ENCODE measurements at regions not wholly inside any gene's neighbourhood (a gene's known extent, or its start where the extent isn't known, plus 50 kb on each side); places are given as distances from the start of the nearest gene placed in this dataset.

DNA sequence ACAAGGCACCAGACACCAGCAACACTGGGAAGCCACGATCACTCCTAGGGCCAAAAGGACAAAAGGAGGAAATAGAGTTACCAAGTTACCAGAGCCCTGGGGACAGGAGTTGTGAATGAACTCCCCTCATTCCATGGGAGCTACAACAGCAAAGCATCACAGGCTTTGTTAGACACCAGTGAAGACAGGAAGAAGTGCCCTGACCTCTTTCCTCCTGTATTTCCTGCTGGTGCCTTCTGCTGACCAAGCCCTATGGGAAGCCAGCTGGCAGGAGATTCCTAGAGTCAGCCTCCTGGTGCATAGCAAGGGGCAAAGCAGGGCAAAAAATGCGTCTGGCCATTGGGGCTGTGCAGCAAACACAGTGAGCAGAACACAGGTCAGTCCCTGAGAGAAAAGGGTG, 374.7 kb downstream of the ZSWIM6 start:
- Histone ChIP-seq H3K36me3 (no peaks in the 10 kb centered on the region), H3K27ac (no peak overlapping the region), H3K4me3 (no peak overlapping the region), H3K27me3 (no peaks in the 10 kb centered on the region), H3K9me3 (ENCODE audit: low read depth) (no peaks in the 10 kb centered on the region), H3K4me1 (ENCODE audit: low read depth) (no peaks in the 10 kb centered on the region)
- TF ChIP-seq, protein P1, sequence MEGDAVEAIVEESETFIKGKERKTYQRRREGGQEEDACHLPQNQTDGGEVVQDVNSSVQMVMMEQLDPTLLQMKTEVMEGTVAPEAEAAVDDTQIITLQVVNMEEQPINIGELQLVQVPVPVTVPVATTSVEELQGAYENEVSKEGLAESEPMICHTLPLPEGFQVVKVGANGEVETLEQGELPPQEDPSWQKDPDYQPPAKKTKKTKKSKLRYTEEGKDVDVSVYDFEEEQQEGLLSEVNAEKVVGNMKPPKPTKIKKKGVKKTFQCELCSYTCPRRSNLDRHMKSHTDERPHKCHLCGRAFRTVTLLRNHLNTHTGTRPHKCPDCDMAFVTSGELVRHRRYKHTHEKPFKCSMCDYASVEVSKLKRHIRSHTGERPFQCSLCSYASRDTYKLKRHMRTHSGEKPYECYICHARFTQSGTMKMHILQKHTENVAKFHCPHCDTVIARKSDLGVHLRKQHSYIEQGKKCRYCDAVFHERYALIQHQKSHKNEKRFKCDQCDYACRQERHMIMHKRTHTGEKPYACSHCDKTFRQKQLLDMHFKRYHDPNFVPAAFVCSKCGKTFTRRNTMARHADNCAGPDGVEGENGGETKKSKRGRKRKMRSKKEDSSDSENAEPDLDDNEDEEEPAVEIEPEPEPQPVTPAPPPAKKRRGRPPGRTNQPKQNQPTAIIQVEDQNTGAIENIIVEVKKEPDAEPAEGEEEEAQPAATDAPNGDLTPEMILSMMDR (IDR thresholded peaks at IDR 0.05; ENCODE audit: low read depth, low read length) = no peak
- no peak for DNase-seq (ENCODE audit: low read depth in 1 of 2, low spot score in 1 of 2)

DNA sequence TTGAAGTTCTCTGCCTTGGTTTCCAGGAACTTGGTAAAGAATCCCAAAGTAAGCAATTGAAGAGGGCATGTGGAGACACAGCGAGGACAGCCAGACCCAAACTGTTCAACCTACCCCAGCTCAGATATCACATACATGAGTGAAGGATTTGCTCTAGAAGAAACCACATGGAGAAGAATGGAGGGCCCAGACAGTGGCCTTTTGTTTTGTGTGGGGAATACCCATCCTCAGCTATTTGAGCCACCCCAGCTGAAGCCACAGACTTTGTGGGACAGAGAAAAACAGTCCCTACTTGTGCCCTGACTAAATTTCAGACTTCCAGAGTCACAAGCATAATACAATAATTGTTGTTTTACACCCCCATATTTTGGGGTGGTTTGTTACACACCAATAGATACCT, 387.1 kb downstream of the ZSWIM6 start:
- TF ChIP-seq, protein P1 (IDR thresholded peaks at IDR 0.05; ENCODE audit: low read depth, low read length) = no peak
- no peaks in the 10 kb centered on the region for H3K9me3 ChIP-seq (ENCODE audit: low read depth)
- no peak overlapping the region for H3K27ac ChIP-seq
- no peaks in the 10 kb centered on the region for H3K27me3 ChIP-seq
- no peak for DNase-seq (ENCODE audit: low read depth in 1 of 2, low spot score in 1 of 2)
- no peak overlapping the region for H3K4me3 ChIP-seq
- H3K4me1 ChIP-seq (ENCODE audit: low read depth) = no peaks in the 10 kb centered on the region
- no peaks in the 10 kb centered on the region for H3K36me3 ChIP-seq

DNA sequence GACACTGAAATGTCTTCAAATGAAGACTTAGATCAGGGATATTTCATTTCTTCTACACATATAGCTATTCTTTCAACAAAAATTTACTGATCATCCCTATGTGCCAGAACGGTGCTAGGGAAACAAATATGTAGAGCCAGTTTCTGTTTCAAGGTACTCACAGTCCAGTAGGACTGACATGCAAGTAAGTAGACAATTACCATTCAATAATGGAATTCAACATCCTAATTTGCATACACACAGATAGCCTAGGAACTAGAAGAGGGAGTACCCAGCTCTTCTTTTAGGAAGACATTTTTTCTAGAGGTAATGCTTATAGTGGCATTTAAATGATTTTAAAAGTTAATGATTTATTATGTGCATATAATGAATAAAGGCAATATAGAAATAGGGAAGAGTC, 388.8 kb downstream of the ZSWIM6 start:
- DNase-seq (ENCODE audit: low read depth in 1 of 2, low spot score in 1 of 2) = no peak
- Histone ChIP-seq H3K36me3 (no peaks in the 10 kb centered on the region), H3K4me3 (no peak overlapping the region), H3K4me1 (ENCODE audit: low read depth) (no peaks in the 10 kb centered on the region), H3K27me3 (no peaks in the 10 kb centered on the region), H3K27ac (no peak overlapping the region), H3K9me3 (ENCODE audit: low read depth) (no peaks in the 10 kb centered on the region)
- TF ChIP-seq, protein P1 (IDR thresholded peaks at IDR 0.05; ENCODE audit: low read depth, low read length) = no peak

DNA sequence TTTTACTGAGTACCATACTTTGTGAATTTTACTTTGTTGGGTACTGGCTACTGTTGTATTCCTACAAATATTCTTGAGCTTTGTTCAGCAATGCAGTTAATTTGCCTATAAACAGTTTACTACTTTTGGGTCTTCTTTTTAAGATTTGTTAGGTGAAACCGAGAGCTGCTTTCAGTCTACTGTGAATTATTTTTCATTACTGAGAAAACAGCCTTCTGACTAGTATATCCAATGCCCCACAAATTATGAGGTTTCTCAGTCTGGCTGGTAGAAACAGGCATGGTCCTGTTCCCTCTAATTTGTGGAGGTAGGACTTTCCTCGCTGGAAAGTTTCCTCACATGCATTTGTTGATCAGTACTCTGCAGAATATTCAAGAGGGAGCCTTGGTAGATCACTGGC, 392.0 kb downstream of the ZSWIM6 start:
- no peaks in the 10 kb centered on the region for H3K36me3 ChIP-seq
- no peaks in the 10 kb centered on the region for H3K4me1 ChIP-seq (ENCODE audit: low read depth)
- H3K9me3 ChIP-seq (ENCODE audit: low read depth) = no peaks in the 10 kb centered on the region
- H3K27me3 ChIP-seq = no peaks in the 10 kb centered on the region
- no peak for DNase-seq (ENCODE audit: low read depth in 1 of 2, low spot score in 1 of 2)
- H3K27ac ChIP-seq = no peak overlapping the region
- H3K4me3 ChIP-seq = no peak overlapping the region
- TF ChIP-seq, protein P1 (IDR thresholded peaks at IDR 0.05; ENCODE audit: low read depth, low read length) = no peak

DNA sequence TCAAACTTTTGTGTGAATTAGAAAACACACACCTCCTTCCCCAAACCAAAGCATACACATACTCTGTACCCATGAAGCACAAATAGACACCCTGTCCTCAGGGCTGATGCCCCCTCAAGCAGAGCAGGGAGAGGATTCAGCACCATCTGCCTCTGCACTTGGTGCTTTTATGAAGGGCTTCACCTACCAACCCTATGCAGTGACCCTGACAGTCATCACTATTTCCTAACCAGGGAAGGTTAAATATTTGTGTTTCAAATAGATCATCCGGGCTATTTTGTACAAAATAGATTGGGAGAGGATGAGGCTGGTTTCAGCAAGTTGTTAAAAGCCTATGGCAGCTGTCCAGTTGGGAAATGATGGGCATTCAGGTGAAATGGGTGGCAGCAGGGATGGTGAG, 396.2 kb downstream of the ZSWIM6 start:
- Histone ChIP-seq H3K4me1 (ENCODE audit: low read depth) (no peaks in the 10 kb centered on the region), H3K27ac (no peak overlapping the region), H3K4me3 (no peak overlapping the region), H3K9me3 (ENCODE audit: low read depth) (no peaks in the 10 kb centered on the region), H3K36me3 (no peaks in the 10 kb centered on the region), H3K27me3 (peaks cover 11% of the 10 kb centered on the region)
- TF ChIP-seq, protein P1 (IDR thresholded peaks at IDR 0.05; ENCODE audit: low read depth, low read length) = no peak
- DNase-seq (ENCODE audit: low read depth in 1 of 2, low spot score in 1 of 2) = no peak

DNA sequence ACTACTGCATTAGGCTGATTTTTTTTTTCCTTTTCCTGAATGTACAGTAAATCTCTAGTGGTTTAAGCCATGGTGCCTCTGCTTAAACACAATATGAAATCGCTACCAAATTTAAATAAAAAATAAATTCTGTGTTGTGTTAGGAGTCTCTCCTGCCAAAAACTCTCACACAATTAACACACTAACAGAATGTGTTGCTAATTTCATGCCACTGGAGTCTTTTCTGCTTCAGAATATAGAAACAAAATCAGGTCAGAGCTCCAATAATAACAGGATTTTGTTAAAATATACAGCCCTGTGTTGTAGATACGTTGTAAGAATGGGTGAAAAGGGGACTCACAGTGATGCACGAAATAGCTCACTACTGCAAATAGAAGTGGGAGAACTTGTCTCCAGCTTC, 398.8 kb downstream of the ZSWIM6 start:
- Histone ChIP-seq H3K4me3 (no peak overlapping the region), H3K36me3 (no peaks in the 10 kb centered on the region), H3K4me1 (ENCODE audit: low read depth) (no peaks in the 10 kb centered on the region), H3K27me3 (peaks cover 11% of the 10 kb centered on the region), H3K9me3 (ENCODE audit: low read depth) (no peaks in the 10 kb centered on the region), H3K27ac (no peak overlapping the region)
- DNase-seq (ENCODE audit: low read depth in 1 of 2, low spot score in 1 of 2) = no peak
- TF ChIP-seq, protein P1 (IDR thresholded peaks at IDR 0.05; ENCODE audit: low read depth, low read length) = no peak

Measured in cardiac muscle cell (in vitro differentiated cells and primary cell).